B cell (primary cell): ENCODE measurements at regions not wholly inside any gene's neighbourhood (a gene's known extent, or its start where the extent isn't known, plus 50 kb on each side); places are given as distances from the start of the nearest gene placed in this dataset.

Experiments
- ATAC-seq: fragments of 200-7000 bp; cut with Tn5 transposase; one replicate; pipeline ENCODE4 v1.10.0; 2021; ENCODE audit warnings: low read depth, mild to moderate bottlenecking, moderate number of reproducible peaks, moderate library complexity
- CTCF ChIA-PET: fragments of 350-600 bp; sonication (Branson Sonifier 250); formaldehyde crosslinking; loops from one replicate; lab custom pipeline; 2021; ENCODE audit warnings: antibody characterized with exemption, inconsistent platforms; lab: Charles Lee
- POLR2A ChIA-PET: fragments of 350-600 bp; sonication (Branson Sonifier 250); formaldehyde crosslinking; loops from one replicate; lab custom pipeline; 2021; ENCODE audit warnings: antibody characterized with exemption; lab: Charles Lee
- DNase-seq: peaks from one replicate; pipeline ENCODE4 v3.0.0; 2013
- H2AFZ ChIP-seq: 2 replicates; pipeline ENCODE4 v1.6.1; 2012; ENCODE audit warnings: mild to moderate bottlenecking, low read depth, low read length; ENCODE audit not compliant: insufficient read depth, poor library complexity, severe bottlenecking
- H3K27ac ChIP-seq, 2 donors: 1 replicate in 1 of 2; 2 replicates in 1 of 2; pipeline ENCODE4 v1.5.1; 2012 to 2013; ENCODE audit warnings: low read length in 2 of 2, mild to moderate bottlenecking in 2 of 2, moderate library complexity in 1 of 2
- H3K27me3 ChIP-seq, 4 experiments: fragments of 200-600 bp in 1 of 4; sonication (generic) in 1 of 4; replicated peaks in 1 of 4; 1 replicate in 2 of 4; 2 replicates in 2 of 4; pipeline versions ENCODE4 v1.6.1 to v1.7.0; 2013 to 2016; ENCODE audit warnings: low read length in 3 of 4, mild to moderate bottlenecking in 2 of 4, mixed read lengths in 1 of 4, moderate library complexity in 1 of 4; ENCODE audit not compliant: insufficient read depth in 4 of 4, control insufficient read depth in 3 of 4; ENCODE audit errors: control extremely low read depth in 1 of 4
- H3K36me3 ChIP-seq, 2 experiments: replicated peaks in 1 of 2; 1 replicate in 1 of 2; 2 replicates in 1 of 2; pipeline versions ENCODE4 v1.6.1 to v1.7.1; 2013; ENCODE audit warnings: low read length in 1 of 2; ENCODE audit not compliant: insufficient read depth in 2 of 2, control insufficient read depth in 1 of 2; ENCODE audit errors: control extremely low read depth in 1 of 2, extremely low read depth in 1 of 2
- H3K4me1 ChIP-seq, 2 donors: fragments of 200-600 bp in 1 of 2; sonication (generic) in 1 of 2; 1 replicate in 1 of 2; 2 replicates in 1 of 2; pipeline versions ENCODE4 v1.5.1 to v1.6.1; 2013 to 2017; ENCODE audit warnings: low read length in 2 of 2; ENCODE audit not compliant: control insufficient read depth in 2 of 2, insufficient read depth in 2 of 2
- H3K4me2 ChIP-seq: replicated peaks from 2 replicates; pipeline ENCODE3; 2012; ENCODE audit warnings: mild to moderate bottlenecking, low read depth, low read length; ENCODE audit not compliant: poor library complexity, severe bottlenecking
- H3K4me3 ChIP-seq, 5 experiments: fragments of 200-600 bp in 1 of 5; sonication (generic) in 1 of 5; 1 replicate in 3 of 5; 2 replicates in 2 of 5; pipeline versions ENCODE4 v1.5.1 to v1.7.0; 2011 to 2016; ENCODE audit warnings: low read length in 4 of 5, mild to moderate bottlenecking in 4 of 5, low read depth in 2 of 5, control low read depth in 1 of 5, moderate library complexity in 1 of 5; ENCODE audit not compliant: insufficient read depth in 1 of 5; ENCODE audit errors: control extremely low read depth in 1 of 5, extremely low read depth in 1 of 5
- H3K79me2 ChIP-seq: fragments of 200-600 bp; sonication (generic); one replicate; pipeline ENCODE4 v1.6.0; 2016; ENCODE audit warnings: low read length; ENCODE audit not compliant: control insufficient read depth, insufficient read depth
- H3K9ac ChIP-seq: fragments of 200-600 bp; sonication (generic); 2 replicates; pipeline ENCODE4 v1.6.1; 2017; ENCODE audit warnings: mild to moderate bottlenecking, low read length, moderate library complexity
- H3K9me3 ChIP-seq, 3 donors: one replicate each; pipeline versions ENCODE4 v1.6.1 to v1.7.1; 2013; ENCODE audit warnings: low read length in 2 of 3; ENCODE audit not compliant: control insufficient read depth in 2 of 3, insufficient read depth in 1 of 3; ENCODE audit errors: control extremely low read depth in 1 of 3
- H4K20me1 ChIP-seq: 2 replicates; pipeline ENCODE4 v1.6.0; 2012; ENCODE audit warnings: mild to moderate bottlenecking, low read length; ENCODE audit not compliant: insufficient read depth, control insufficient read depth, poor library complexity, severe bottlenecking
- H3K27ac Mint-ChIP-seq: one replicate; pipeline ENCODE4 v1.8.0; 2021; ENCODE audit warnings: mixed read lengths
- H3K27me3 Mint-ChIP-seq: one replicate; pipeline ENCODE4 v1.8.0; 2021; ENCODE audit warnings: mixed read lengths
- H3K4me1 Mint-ChIP-seq: one replicate; pipeline ENCODE4 v1.8.0; 2021; ENCODE audit warnings: mixed read lengths
- H3K4me3 Mint-ChIP-seq: one replicate; pipeline ENCODE4 v1.8.0; 2021; ENCODE audit warnings: mixed read lengths
- H3K9me3 Mint-ChIP-seq: one replicate; pipeline ENCODE4 v1.8.0; 2022; ENCODE audit warnings: mixed read lengths; ENCODE audit not compliant: insufficient read depth
- EZH2 ChIP-seq: IDR thresholded peaks from 2 replicates; pipeline ENCODE4 v1.6.1; 2012; ENCODE audit warnings: borderline replicate concordance, low read depth, mild to moderate bottlenecking, moderate library complexity, low read length; ENCODE audit not compliant: insufficient read depth, poor library complexity, severe bottlenecking
- WGBS: methylation state at CpG from one replicate; pipeline ENCODE4 v1.1.5; 2013; ENCODE audit warnings: missing lambda C conversion rate; ENCODE audit not compliant: insufficient coverage; 5-methylcytosine and 5-hydroxymethylcytosine counted together
- intact Hi-C: fragments of 100-400 bp; cut with micrococcal nuclease; formaldehyde crosslinking; loops from one replicate; pipeline ENCODE4 v1.10.0; 2022
- TF ChIP-seq, protein P1 (sequence below): fragments of 200-600 bp; IDR thresholded peaks from one replicate; pipeline ENCODE4 v1.8.0; 2022; ENCODE audit warnings: antibody characterized with exemption, mild to moderate bottlenecking

DNA sequence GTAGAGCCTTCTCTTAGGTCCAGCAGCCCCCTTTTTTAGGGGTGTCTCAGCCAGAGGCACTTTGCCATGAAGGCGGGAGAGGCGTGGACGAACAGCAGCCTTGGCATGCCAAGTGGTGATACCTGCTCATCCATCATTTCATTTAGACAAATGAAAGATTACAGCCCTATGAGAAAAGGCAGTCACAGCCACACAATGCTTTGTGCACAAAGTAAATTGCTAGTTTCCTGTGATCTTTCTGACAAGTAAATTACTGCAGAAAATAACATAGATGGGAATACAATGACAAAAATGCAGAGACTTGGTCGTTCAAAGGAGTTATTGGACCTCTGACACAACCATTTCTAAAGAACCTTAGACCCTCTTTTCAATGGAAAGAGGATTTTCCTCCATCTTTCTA lies 94.9 kb downstream of the RND3 start:
- Histone ChIP-seq H2AFZ (no peak overlapping the region), H3K4me3 (no peak overlapping the region), H3K4me2 (no peak overlapping the region), H3K4me1 (no peaks in the 10 kb centered on the region), H3K36me3 (no peaks in the 10 kb centered on the region), H3K9me3 (no peaks in the 10 kb centered on the region), H4K20me1 (no peaks in the 10 kb centered on the region), H3K79me2 (no peaks in the 10 kb centered on the region), H3K27me3 (no peaks in the 10 kb centered on the region), H3K27ac (no peak overlapping the region), H3K9ac (no peak overlapping the region)
- Mint-ChIP-seq H3K4me3 (no peak overlapping the region), H3K27me3 (no peaks in the 10 kb centered on the region), H3K4me1 (no peaks in the 10 kb centered on the region), H3K27ac (no peak overlapping the region), H3K9me3 (no peaks in the 10 kb centered on the region)
- no peak for DNase-seq
- no peak for ATAC-seq
- intact Hi-C loops: no loop called here
- no peak for TF ChIP-seq EZH2
- TF ChIP-seq, protein P1, sequence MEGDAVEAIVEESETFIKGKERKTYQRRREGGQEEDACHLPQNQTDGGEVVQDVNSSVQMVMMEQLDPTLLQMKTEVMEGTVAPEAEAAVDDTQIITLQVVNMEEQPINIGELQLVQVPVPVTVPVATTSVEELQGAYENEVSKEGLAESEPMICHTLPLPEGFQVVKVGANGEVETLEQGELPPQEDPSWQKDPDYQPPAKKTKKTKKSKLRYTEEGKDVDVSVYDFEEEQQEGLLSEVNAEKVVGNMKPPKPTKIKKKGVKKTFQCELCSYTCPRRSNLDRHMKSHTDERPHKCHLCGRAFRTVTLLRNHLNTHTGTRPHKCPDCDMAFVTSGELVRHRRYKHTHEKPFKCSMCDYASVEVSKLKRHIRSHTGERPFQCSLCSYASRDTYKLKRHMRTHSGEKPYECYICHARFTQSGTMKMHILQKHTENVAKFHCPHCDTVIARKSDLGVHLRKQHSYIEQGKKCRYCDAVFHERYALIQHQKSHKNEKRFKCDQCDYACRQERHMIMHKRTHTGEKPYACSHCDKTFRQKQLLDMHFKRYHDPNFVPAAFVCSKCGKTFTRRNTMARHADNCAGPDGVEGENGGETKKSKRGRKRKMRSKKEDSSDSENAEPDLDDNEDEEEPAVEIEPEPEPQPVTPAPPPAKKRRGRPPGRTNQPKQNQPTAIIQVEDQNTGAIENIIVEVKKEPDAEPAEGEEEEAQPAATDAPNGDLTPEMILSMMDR: no peak
- ChIA-PET CTCF (no interaction called here), POLR2A (no interaction called here)
- WGBS: 94% methylated on average over 3 of the region's 4 CpGs

DNA sequence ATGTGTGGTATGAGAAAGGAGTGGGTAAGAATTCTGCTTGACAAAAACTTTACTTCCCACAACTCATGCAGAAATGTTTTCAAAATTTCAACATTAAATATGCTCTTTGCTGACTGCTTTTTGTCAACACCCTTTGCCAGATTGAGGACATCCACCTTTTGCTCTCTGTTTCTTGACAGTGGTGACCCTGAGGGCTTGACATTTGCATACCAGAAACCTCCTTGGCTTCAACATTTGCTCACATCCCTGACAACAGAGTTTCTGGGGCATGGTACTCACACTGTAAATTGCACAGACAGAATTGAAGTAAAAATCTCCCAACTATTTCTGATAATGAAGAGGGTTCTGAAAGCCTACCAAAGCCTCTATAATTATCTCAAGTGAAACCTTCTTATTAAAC lies 95.7 kb downstream of the RND3 start:
- POLR2A ChIA-PET: no interaction called here
- no peak overlapping the region for H3K4me3 Mint-ChIP-seq

More for the DNA sequence above, 95.7 kb downstream of the RND3 start:
- CTCF ChIA-PET: no interaction called here
- Histone ChIP-seq H3K9me3 (peaks cover 0 to 4% (median 0%) of the 10 kb centered on the region in 3 donors), H4K20me1 (no peaks in the 10 kb centered on the region), H3K4me2 (no peak overlapping the region), H3K4me1 (no peaks in the 10 kb centered on the region), H3K27ac (no peak overlapping the region), H3K36me3 (no peaks in the 10 kb centered on the region), H3K9ac (no peak overlapping the region), H2AFZ (no peak overlapping the region), H3K79me2 (no peaks in the 10 kb centered on the region), H3K27me3 (no peaks in the 10 kb centered on the region), H3K4me3 (no peak overlapping the region)
- intact Hi-C loops: no loop called here
- TF ChIP-seq, protein P1: no peak
- no peak for TF ChIP-seq EZH2
- no peaks in the 10 kb centered on the region for H3K27me3 Mint-ChIP-seq
- ATAC-seq (no peak), DNase-seq (no peak)
- no peaks in the 10 kb centered on the region for H3K9me3 Mint-ChIP-seq
- H3K4me1 Mint-ChIP-seq: no peaks in the 10 kb centered on the region
- no peak overlapping the region for H3K27ac Mint-ChIP-seq
